ENCODE measurements at regions not wholly inside any gene's neighbourhood (a gene's known extent, or its start where the extent isn't known, plus 50 kb on each side); places are given as distances from the start of the nearest gene placed in this dataset.

DNA sequence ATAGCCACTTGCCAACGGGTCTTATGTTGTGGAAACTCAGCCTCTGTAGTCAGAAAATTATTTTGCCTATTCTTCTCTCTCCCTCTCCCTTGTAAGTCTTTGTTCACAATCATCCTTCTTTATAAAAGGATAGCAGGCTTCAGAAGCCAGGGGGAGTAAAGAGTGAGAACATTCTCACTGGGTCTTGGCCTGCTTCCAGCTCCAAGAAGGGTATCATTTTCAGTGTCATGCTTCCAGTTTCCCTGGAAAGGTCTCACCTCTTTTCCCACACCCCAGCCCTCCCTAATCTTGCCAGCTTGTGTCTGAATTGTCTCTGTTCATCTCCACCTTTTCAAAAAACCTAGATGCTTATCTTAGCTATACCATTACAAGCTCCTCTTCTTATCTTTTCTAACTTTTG, 346.2 kb upstream of the LRRC7 start:
- Histone ChIP-seq H3K4me2 (ENCODE audit: low read length) (no peak overlapping the region), H3K27ac (ENCODE audit: low read depth, low read length) (no peak overlapping the region), H4K12ac (ENCODE audit: low read depth, low read length) (no peak overlapping the region), H3K4ac (ENCODE audit: low read depth, low read length) (no peak overlapping the region), H3K18ac (ENCODE audit: low read length) (no peak overlapping the region), H3K4me1 (ENCODE audit: control insufficient read depth in 1 of 2, insufficient read depth in 2 of 2, low read length in 2 of 2) (no peaks in the 10 kb centered on the region), H3K9me3 (ENCODE audit: insufficient read depth, low read depth, low read length) (no peaks in the 10 kb centered on the region), H3K9ac (ENCODE audit: low read length) (no peak overlapping the region), H2BK5ac (ENCODE audit: low read depth, low read length, poor library complexity) (no peak overlapping the region), H2AK5ac (ENCODE audit: low read length) (no peak overlapping the region), H3K27me3 (ENCODE audit: insufficient read depth, low read length) (no peaks in the 10 kb centered on the region), H2BK12ac (ENCODE audit: low read length) (no peak overlapping the region), H4K91ac (ENCODE audit: low read depth, low read length) (no peak overlapping the region), H3K23ac (ENCODE audit: low read length) (no peak overlapping the region), H3K79me2 (ENCODE audit: control insufficient read depth, insufficient read depth, low read length, poor library complexity) (no peaks in the 10 kb centered on the region), H2AFZ (ENCODE audit: insufficient read depth, low read length, poor library complexity) (no peak overlapping the region), H3K79me1 (ENCODE audit: low read length) (no peaks in the 10 kb centered on the region), H2BK120ac (ENCODE audit: insufficient read depth, low read length, poor library complexity) (no peak overlapping the region), H4K8ac (ENCODE audit: low read depth, low read length) (no peak overlapping the region), H3K14ac (ENCODE audit: low read length) (no peak overlapping the region), H3K4me3 (ENCODE audit: low read depth, low read length) (no peak overlapping the region), H3K36me3 (ENCODE audit: control insufficient read depth in 1 of 2, insufficient read depth in 2 of 2, low read length in 2 of 2) (no peaks in the 10 kb centered on the region)
- no CpG with 5 or more reads among the region's 1 CpG for WGBS (ENCODE audit: extremely low coverage, insufficient coverage, insufficient read length)
- no peak for DNase-seq

GRCh38 chr1:69223156-69223555, 344.6 kb upstream of the LRRC7 start:
- Histone ChIP-seq H2BK5ac (ENCODE audit: low read depth, low read length, poor library complexity) (no peak overlapping the region), H2AFZ (ENCODE audit: insufficient read depth, low read length, poor library complexity) (no peak overlapping the region), H3K27ac (ENCODE audit: low read depth, low read length) (no peak overlapping the region), H3K36me3 (ENCODE audit: control insufficient read depth in 1 of 2, insufficient read depth in 2 of 2, low read length in 2 of 2) (no peaks in the 10 kb centered on the region), H4K91ac (ENCODE audit: low read depth, low read length) (no peak overlapping the region), H3K79me1 (ENCODE audit: low read length) (no peaks in the 10 kb centered on the region), H3K14ac (ENCODE audit: low read length) (no peak overlapping the region), H3K23ac (ENCODE audit: low read length) (no peak overlapping the region), H3K9ac (ENCODE audit: low read length) (no peak overlapping the region), H4K12ac (ENCODE audit: low read depth, low read length) (no peak overlapping the region), H3K4ac (ENCODE audit: low read depth, low read length) (no peak overlapping the region), H3K4me1 (ENCODE audit: control insufficient read depth in 1 of 2, insufficient read depth in 2 of 2, low read length in 2 of 2) (no peaks in the 10 kb centered on the region), H2BK120ac (ENCODE audit: insufficient read depth, low read length, poor library complexity) (no peak overlapping the region), H3K79me2 (ENCODE audit: control insufficient read depth, insufficient read depth, low read length, poor library complexity) (no peaks in the 10 kb centered on the region), H3K4me2 (ENCODE audit: low read length) (no peak overlapping the region), H2BK12ac (ENCODE audit: low read length) (no peak overlapping the region), H3K4me3 (ENCODE audit: low read depth, low read length) (no peak overlapping the region), H4K8ac (ENCODE audit: low read depth, low read length) (no peak overlapping the region), H3K18ac (ENCODE audit: low read length) (no peak overlapping the region), H3K9me3 (ENCODE audit: insufficient read depth, low read depth, low read length) (no peaks in the 10 kb centered on the region), H3K27me3 (ENCODE audit: insufficient read depth, low read length) (no peaks in the 10 kb centered on the region), H2AK5ac (ENCODE audit: low read length) (no peak overlapping the region)
- no CpG with 5 or more reads among the region's 1 CpG for WGBS (ENCODE audit: extremely low coverage, insufficient coverage, insufficient read length)
- no peak for DNase-seq

GRCh38 chr1:69228501-69228900, 339.2 kb upstream of the LRRC7 start:
- Histone ChIP-seq H4K12ac (ENCODE audit: low read depth, low read length) (no peak overlapping the region), H2BK5ac (ENCODE audit: low read depth, low read length, poor library complexity) (no peak overlapping the region), H2AK5ac (ENCODE audit: low read length) (no peak overlapping the region), H3K14ac (ENCODE audit: low read length) (no peak overlapping the region), H3K23ac (ENCODE audit: low read length) (no peak overlapping the region), H2BK120ac (ENCODE audit: insufficient read depth, low read length, poor library complexity) (no peak overlapping the region), H3K18ac (ENCODE audit: low read length) (no peak overlapping the region), H3K4me3 (ENCODE audit: low read depth, low read length) (no peak overlapping the region), H3K4me2 (ENCODE audit: low read length) (no peak overlapping the region), H3K79me2 (ENCODE audit: control insufficient read depth, insufficient read depth, low read length, poor library complexity) (no peaks in the 10 kb centered on the region), H3K4me1 (ENCODE audit: control insufficient read depth in 1 of 2, insufficient read depth in 2 of 2, low read length in 2 of 2) (no peaks in the 10 kb centered on the region), H2AFZ (ENCODE audit: insufficient read depth, low read length, poor library complexity) (no peak overlapping the region), H3K27ac (ENCODE audit: low read depth, low read length) (no peak overlapping the region), H4K8ac (ENCODE audit: low read depth, low read length) (no peak overlapping the region), H3K79me1 (ENCODE audit: low read length) (no peaks in the 10 kb centered on the region), H3K9ac (ENCODE audit: low read length) (no peak overlapping the region), H3K36me3 (ENCODE audit: control insufficient read depth in 1 of 2, insufficient read depth in 2 of 2, low read length in 2 of 2) (no peaks in the 10 kb centered on the region), H3K9me3 (ENCODE audit: insufficient read depth, low read depth, low read length) (no peaks in the 10 kb centered on the region), H3K27me3 (ENCODE audit: insufficient read depth, low read length) (no peaks in the 10 kb centered on the region), H4K91ac (ENCODE audit: low read depth, low read length) (no peak overlapping the region), H3K4ac (ENCODE audit: low read depth, low read length) (no peak overlapping the region), H2BK12ac (ENCODE audit: low read length) (no peak overlapping the region)
- no peak for DNase-seq
- WGBS (ENCODE audit: extremely low coverage, insufficient coverage, insufficient read length), result no CpG with 5 or more reads among the region's 1 CpG

DNA sequence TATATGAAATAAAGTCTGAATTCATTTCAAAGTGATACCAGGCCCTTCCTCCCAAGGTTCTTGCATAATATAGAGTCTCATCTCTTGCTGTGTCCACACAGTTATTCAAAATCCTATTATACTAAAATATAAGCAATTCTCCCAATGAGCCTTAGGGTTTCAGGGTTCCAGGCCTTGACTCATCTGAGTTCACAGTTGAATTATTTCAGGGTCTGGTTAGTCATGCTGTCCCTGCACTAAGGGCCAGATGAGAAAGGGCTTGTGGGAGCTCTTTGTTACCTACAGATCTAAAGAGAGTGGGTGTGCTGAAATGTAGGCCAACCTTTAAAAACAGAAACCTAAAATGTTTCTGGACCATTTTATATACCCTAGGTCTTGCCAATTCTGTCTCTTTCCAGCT, 337.5 kb upstream of the LRRC7 start:
- no peak overlapping the region for H4K8ac ChIP-seq (ENCODE audit: low read depth, low read length)
- no peaks in the 10 kb centered on the region for H3K79me1 ChIP-seq (ENCODE audit: low read length)
- no peak overlapping the region for H3K23ac ChIP-seq (ENCODE audit: low read length)
- H2BK120ac ChIP-seq (ENCODE audit: insufficient read depth, low read length, poor library complexity), result no peak overlapping the region
- H3K4me3 ChIP-seq (ENCODE audit: low read depth, low read length), result no peak overlapping the region
- H2BK5ac ChIP-seq (ENCODE audit: low read depth, low read length, poor library complexity), result no peak overlapping the region
- H4K12ac ChIP-seq (ENCODE audit: low read depth, low read length), result no peak overlapping the region
- H3K9me3 ChIP-seq (ENCODE audit: insufficient read depth, low read depth, low read length), result no peaks in the 10 kb centered on the region
- no peaks in the 10 kb centered on the region for H3K79me2 ChIP-seq (ENCODE audit: control insufficient read depth, insufficient read depth, low read length, poor library complexity)
- H3K9ac ChIP-seq (ENCODE audit: low read length), result no peak overlapping the region
- no peak overlapping the region for H3K14ac ChIP-seq (ENCODE audit: low read length)
- no peaks in the 10 kb centered on the region for H3K4me1 ChIP-seq (ENCODE audit: control insufficient read depth in 1 of 2, insufficient read depth in 2 of 2, low read length in 2 of 2)
- no peak overlapping the region for H2AFZ ChIP-seq (ENCODE audit: insufficient read depth, low read length, poor library complexity)
- H3K27me3 ChIP-seq (ENCODE audit: insufficient read depth, low read length), result no peaks in the 10 kb centered on the region
- no peak overlapping the region for H2AK5ac ChIP-seq (ENCODE audit: low read length)
- no peak for DNase-seq
- no peak overlapping the region for H3K4ac ChIP-seq (ENCODE audit: low read depth, low read length)
- no peak overlapping the region for H3K27ac ChIP-seq (ENCODE audit: low read depth, low read length)
- H4K91ac ChIP-seq (ENCODE audit: low read depth, low read length), result no peak overlapping the region
- no peak overlapping the region for H3K4me2 ChIP-seq (ENCODE audit: low read length)
- no peak overlapping the region for H3K18ac ChIP-seq (ENCODE audit: low read length)
- no peak overlapping the region for H2BK12ac ChIP-seq (ENCODE audit: low read length)
- H3K36me3 ChIP-seq (ENCODE audit: control insufficient read depth in 1 of 2, insufficient read depth in 2 of 2, low read length in 2 of 2), result no peaks in the 10 kb centered on the region

- Histone ChIP-seq H3K4me3 (ENCODE audit: low read depth, low read length) (no peak overlapping the region), H3K4me2 (ENCODE audit: low read length) (no peak overlapping the region), H3K9me3 (ENCODE audit: insufficient read depth, low read depth, low read length) (no peaks in the 10 kb centered on the region), H2BK5ac (ENCODE audit: low read depth, low read length, poor library complexity) (no peak overlapping the region), H3K23ac (ENCODE audit: low read length) (no peak overlapping the region), H4K91ac (ENCODE audit: low read depth, low read length) (no peak overlapping the region), H2BK120ac (ENCODE audit: insufficient read depth, low read length, poor library complexity) (no peak overlapping the region), H2AFZ (ENCODE audit: insufficient read depth, low read length, poor library complexity) (no peak overlapping the region), H4K8ac (ENCODE audit: low read depth, low read length) (no peak overlapping the region), H3K14ac (ENCODE audit: low read length) (no peak overlapping the region), H3K18ac (ENCODE audit: low read length) (no peak overlapping the region), H3K79me1 (ENCODE audit: low read length) (no peaks in the 10 kb centered on the region), H2BK12ac (ENCODE audit: low read length) (no peak overlapping the region), H2AK5ac (ENCODE audit: low read length) (no peak overlapping the region), H3K27me3 (ENCODE audit: insufficient read depth, low read length) (no peaks in the 10 kb centered on the region), H3K9ac (ENCODE audit: low read length) (no peak overlapping the region), H3K4me1 (ENCODE audit: control insufficient read depth in 1 of 2, insufficient read depth in 2 of 2, low read length in 2 of 2) (no peaks in the 10 kb centered on the region), H3K27ac (ENCODE audit: low read depth, low read length) (no peak overlapping the region), H3K36me3 (ENCODE audit: control insufficient read depth in 1 of 2, insufficient read depth in 2 of 2, low read length in 2 of 2) (no peaks in the 10 kb centered on the region), H3K79me2 (ENCODE audit: control insufficient read depth, insufficient read depth, low read length, poor library complexity) (no peaks in the 10 kb centered on the region), H3K4ac (ENCODE audit: low read depth, low read length) (no peak overlapping the region), H4K12ac (ENCODE audit: low read depth, low read length) (no peak overlapping the region)
- DNase-seq, result no peak
Observed at GRCh38 chr1:69233463-69233862, 334.3 kb upstream of the LRRC7 start.

Data from trophoblast cell (in vitro differentiated cells and primary cell).